Activated B cell treated with CpG ODN at 0.5 μM for 24 hours (primary cell): ENCODE measurements at regions not wholly inside any gene's neighbourhood (a gene's known extent, or its start where the extent isn't known, plus 50 kb on each side); places are given as distances from the start of the nearest gene placed in this dataset.

Experiments used
- ATAC-seq: fragments of 200-7000 bp; cut with Tn5 transposase; one replicate; pipeline ENCODE4 v1.10.0; 2021; ENCODE audit warnings: low read depth, mild to moderate bottlenecking, moderate library complexity
- CTCF ChIA-PET: fragments of 350-600 bp; sonication (Branson Sonifier 250); formaldehyde crosslinking; loops from one replicate; lab custom pipeline; 2021; ENCODE audit warnings: antibody characterized with exemption; lab: Charles Lee
- POLR2A ChIA-PET: fragments of 350-600 bp; sonication (Branson Sonifier 250); formaldehyde crosslinking; loops from one replicate; lab custom pipeline; 2021; ENCODE audit warnings: antibody characterized with exemption; lab: Charles Lee
- DNase-seq: peaks from one replicate; pipeline ENCODE4 v3.0.0; 2022
- H3K27ac Mint-ChIP-seq: one replicate; pipeline ENCODE4 v1.8.0; 2020; ENCODE audit warnings: mixed read lengths
- H3K27me3 Mint-ChIP-seq: one replicate; pipeline ENCODE4 v1.8.0; 2021; ENCODE audit warnings: mixed read lengths
- H3K36me3 Mint-ChIP-seq: one replicate; pipeline ENCODE4 v1.8.0; 2021; ENCODE audit warnings: low read depth, mixed read lengths
- H3K4me1 Mint-ChIP-seq: one replicate; pipeline ENCODE4 v1.8.0; 2021; ENCODE audit warnings: mixed read lengths
- H3K4me3 Mint-ChIP-seq: one replicate; pipeline ENCODE4 v1.8.0; 2020; ENCODE audit warnings: mild to moderate bottlenecking, mixed read lengths
- H3K9me3 Mint-ChIP-seq: one replicate; pipeline ENCODE4 v1.8.0; 2020; ENCODE audit warnings: mixed read lengths
- intact Hi-C: fragments of 100-400 bp; cut with micrococcal nuclease; formaldehyde crosslinking; loops from one replicate; pipeline ENCODE4 v1.15.1; 2024
- TF ChIP-seq, protein P1 (sequence below): fragments of 200-600 bp; IDR thresholded peaks from one replicate; pipeline ENCODE4 v1.8.0; 2022; ENCODE audit warnings: antibody characterized with exemption, mild to moderate bottlenecking

DNA sequence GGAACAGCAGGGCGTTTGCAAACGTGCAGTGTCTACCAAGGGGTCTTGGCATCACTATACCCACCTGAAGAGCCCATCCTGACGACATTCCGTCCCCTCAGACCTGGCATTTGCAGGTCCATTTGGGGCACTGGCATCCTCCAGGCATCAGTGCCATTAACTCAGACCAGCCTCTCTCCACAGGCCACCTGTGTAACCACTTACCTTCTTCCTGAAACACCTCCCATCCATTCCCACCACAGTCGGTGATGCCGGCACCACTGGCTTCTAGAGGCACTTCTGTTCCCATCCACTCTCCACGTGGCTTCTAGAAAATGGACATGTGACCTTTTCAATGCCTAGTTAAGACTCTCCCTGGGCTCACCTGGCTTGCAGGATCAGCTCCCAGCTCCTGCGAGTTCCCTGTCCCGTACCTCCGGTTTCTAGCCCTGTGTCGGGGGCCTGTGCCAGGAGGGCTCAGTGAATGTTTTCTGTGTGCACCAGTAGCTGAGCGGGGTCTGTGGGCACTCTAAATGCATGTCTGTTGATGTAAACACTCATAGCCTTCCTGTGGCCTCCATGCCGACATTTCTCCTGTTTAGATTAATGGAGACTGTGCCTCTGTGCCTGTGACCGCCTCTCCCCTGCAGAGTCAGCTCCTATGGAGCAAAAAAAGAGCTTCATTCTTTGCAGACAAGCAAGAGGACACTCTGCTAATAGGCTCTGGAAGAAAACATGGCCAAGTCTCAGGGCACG lies 458.0 kb upstream of the HS6ST1 start:
- DNase-seq, result no peak
- Mint-ChIP-seq H3K9me3 (no peaks in the 10 kb centered on the region), H3K27me3 (no peaks in the 10 kb centered on the region), H3K4me3 (no peak overlapping the region), H3K27ac (no peak overlapping the region), H3K4me1 (peaks cover 2% of the 10 kb centered on the region), H3K36me3 (no peaks in the 10 kb centered on the region)
- CTCF ChIA-PET, result no interaction called here
- ATAC-seq, result no peak
- intact Hi-C loops, result no loop called here
- POLR2A ChIA-PET, result no interaction called here
- TF ChIP-seq, protein P1, sequence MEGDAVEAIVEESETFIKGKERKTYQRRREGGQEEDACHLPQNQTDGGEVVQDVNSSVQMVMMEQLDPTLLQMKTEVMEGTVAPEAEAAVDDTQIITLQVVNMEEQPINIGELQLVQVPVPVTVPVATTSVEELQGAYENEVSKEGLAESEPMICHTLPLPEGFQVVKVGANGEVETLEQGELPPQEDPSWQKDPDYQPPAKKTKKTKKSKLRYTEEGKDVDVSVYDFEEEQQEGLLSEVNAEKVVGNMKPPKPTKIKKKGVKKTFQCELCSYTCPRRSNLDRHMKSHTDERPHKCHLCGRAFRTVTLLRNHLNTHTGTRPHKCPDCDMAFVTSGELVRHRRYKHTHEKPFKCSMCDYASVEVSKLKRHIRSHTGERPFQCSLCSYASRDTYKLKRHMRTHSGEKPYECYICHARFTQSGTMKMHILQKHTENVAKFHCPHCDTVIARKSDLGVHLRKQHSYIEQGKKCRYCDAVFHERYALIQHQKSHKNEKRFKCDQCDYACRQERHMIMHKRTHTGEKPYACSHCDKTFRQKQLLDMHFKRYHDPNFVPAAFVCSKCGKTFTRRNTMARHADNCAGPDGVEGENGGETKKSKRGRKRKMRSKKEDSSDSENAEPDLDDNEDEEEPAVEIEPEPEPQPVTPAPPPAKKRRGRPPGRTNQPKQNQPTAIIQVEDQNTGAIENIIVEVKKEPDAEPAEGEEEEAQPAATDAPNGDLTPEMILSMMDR, result no peak

DNA sequence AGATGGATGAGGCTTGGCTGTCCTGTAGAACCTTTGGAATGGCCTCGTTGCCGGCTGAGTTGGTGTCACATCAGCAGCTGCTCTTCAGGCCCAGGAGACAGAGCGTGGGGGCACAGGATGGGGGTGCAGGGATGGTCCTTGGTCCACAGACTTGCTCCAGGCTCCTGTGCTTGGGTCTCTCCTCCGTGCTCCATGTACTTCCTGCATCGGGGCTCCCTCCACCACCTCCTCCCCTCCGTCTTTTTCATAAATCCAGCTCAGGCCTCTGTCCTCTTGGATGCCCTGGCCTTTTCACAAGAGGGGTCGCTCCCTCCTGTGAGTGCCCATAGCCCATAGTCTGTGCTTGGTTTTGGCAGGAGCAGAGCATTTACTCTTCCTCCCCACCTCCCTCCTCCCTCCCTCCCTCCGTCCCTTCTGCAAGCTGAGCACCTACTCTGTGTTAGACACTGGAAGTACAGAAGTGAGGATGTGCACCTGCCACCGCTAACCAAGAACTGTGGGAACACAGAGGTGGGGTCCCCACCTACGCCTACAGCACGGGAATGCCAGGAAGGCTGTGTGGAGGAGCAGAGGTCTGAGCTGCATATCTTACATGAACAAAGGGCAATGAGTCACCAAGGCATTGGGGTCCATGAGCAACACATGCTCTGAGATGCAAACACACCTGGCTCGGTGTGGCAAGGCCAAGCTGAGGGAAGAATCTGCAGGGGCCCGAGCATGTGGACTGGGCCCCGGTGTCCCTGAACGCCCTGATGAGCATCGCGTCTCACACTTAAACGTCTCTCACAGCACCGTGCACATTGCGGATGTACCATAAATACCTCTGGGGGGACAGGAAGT lies 458.7 kb upstream of the HS6ST1 start:
- intact Hi-C loops, result no loop called here
- CTCF ChIA-PET, result no interaction called here
- no peaks in the 10 kb centered on the region for H3K36me3 Mint-ChIP-seq
- H3K27ac Mint-ChIP-seq, result no peak overlapping the region
- no peaks in the 10 kb centered on the region for H3K4me1 Mint-ChIP-seq
- no peaks in the 10 kb centered on the region for H3K9me3 Mint-ChIP-seq
- TF ChIP-seq, protein P1, result no peak
- no peaks in the 10 kb centered on the region for H3K27me3 Mint-ChIP-seq
- no peak overlapping the region for H3K4me3 Mint-ChIP-seq
- DNase-seq, result no peak
- ATAC-seq, result no peak
- POLR2A ChIA-PET, result no interaction called here

DNA sequence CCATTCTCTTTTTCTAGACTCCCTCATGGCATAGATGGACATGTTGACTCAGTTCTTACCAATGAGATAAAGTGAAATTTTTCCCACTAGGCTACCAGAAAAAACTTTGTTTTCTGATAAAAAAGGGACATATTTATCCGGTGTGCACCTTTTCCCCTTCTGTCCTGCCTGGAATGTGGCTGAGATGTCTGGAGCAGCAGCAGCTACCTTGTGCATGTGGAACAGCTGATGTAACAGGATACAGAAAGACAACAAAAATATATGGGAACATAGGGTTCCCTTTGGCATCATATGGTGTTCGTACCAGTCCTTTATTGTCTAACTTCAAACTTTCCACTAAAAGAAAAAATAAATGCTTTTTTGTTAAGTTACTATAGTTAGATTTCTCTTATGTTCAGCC lies 460.2 kb upstream of the HS6ST1 start:
- CTCF ChIA-PET, result no interaction called here
- TF ChIP-seq, protein P1, result no peak
- POLR2A ChIA-PET, result no interaction called here
- H3K27me3 Mint-ChIP-seq, result no peaks in the 10 kb centered on the region
- intact Hi-C loops, result no loop called here
- no peak overlapping the region for H3K27ac Mint-ChIP-seq
- H3K9me3 Mint-ChIP-seq, result no peaks in the 10 kb centered on the region
- DNase-seq (no peak), ATAC-seq (no peak)
- H3K4me1 Mint-ChIP-seq, result no peaks in the 10 kb centered on the region
- H3K36me3 Mint-ChIP-seq, result no peaks in the 10 kb centered on the region
- H3K4me3 Mint-ChIP-seq, result no peak overlapping the region

DNA sequence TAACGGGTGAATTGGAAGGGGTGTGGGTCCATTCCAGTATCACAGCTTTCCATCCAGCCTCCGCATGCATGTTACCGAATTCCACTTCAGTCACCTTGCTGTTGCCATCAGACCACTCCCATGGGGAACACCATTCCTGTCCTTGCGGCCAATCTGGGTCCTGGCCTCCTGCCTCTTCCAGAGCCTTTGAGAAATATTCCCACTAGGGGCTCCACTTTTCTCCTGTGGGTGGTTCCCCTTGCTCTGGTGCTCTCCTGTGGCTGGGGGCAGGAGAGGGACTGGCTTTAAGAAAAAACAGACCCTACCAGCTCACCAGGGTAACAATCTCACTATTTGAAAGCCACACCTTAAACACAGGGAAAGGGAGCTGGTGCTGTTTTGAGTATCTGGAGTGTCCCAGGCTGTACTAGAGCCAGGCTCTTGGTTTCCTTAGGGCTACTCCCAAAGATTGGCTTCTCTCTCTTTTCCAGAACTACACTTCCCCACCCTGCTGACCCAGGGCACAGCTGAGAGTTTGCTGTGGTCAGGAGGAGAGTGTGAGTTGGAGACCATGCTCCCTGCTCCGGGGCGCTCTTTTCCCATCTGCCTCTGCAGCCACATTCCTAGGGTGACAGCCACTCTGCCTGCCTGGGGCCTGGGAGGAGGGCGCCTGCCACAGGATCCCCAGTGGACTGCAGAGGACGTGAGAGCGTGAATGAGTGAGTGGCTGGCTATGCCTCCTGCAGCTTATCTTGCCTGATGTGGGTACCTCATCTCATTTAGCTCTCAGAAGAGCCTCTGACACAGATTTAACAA lies 460.8 kb upstream of the HS6ST1 start:
- H3K4me3 Mint-ChIP-seq, result no peak overlapping the region
- no peak overlapping the region for H3K27ac Mint-ChIP-seq
- no peaks in the 10 kb centered on the region for H3K4me1 Mint-ChIP-seq
- DNase-seq (no peak), ATAC-seq (no peak)
- H3K36me3 Mint-ChIP-seq, result no peaks in the 10 kb centered on the region
- H3K27me3 Mint-ChIP-seq, result no peaks in the 10 kb centered on the region
- H3K9me3 Mint-ChIP-seq, result no peaks in the 10 kb centered on the region
- ChIA-PET CTCF (no interaction called here), POLR2A (no interaction called here)
- intact Hi-C loops, result no loop called here
- TF ChIP-seq, protein P1, result no peak
